ENCODE measurements at regions not wholly inside any gene's neighbourhood (a gene's known extent, or its start where the extent isn't known, plus 50 kb on each side); places are given as distances from the start of the nearest gene placed in this dataset.

- H3K4me2 ChIP-seq = no peak overlapping the region
- H3K79me2 ChIP-seq = no peaks in the 10 kb centered on the region
- WGBS (ENCODE audit: low lambda C conversion rate, missing lambda C conversion rate) = 74% methylated on average over 6 of the region's 6 CpGs
- no peaks in the 10 kb centered on the region for H4K20me1 ChIP-seq (ENCODE audit: insufficient read depth, poor library complexity, severe bottlenecking)
- H2AFZ ChIP-seq = no peak overlapping the region
- H3K27me3 ChIP-seq = no peaks in the 10 kb centered on the region
- H3K9me2 ChIP-seq (replicated peaks; ENCODE audit: insufficient read depth) = no peaks in the 10 kb centered on the region
- no peaks in the 10 kb centered on the region for H3K9me3 ChIP-seq (ENCODE audit: low read depth)
- no peaks in the 10 kb centered on the region for H3K36me3 ChIP-seq (replicated peaks; ENCODE audit: insufficient read depth, low read depth)
- DNase-seq (ENCODE audit: low spot score) = no peak
- no peaks in the 10 kb centered on the region for H3K4me1 ChIP-seq (ENCODE audit: insufficient read depth)
- no peak overlapping the region for H3K27ac ChIP-seq
- TF ChIP-seq, protein P1, sequence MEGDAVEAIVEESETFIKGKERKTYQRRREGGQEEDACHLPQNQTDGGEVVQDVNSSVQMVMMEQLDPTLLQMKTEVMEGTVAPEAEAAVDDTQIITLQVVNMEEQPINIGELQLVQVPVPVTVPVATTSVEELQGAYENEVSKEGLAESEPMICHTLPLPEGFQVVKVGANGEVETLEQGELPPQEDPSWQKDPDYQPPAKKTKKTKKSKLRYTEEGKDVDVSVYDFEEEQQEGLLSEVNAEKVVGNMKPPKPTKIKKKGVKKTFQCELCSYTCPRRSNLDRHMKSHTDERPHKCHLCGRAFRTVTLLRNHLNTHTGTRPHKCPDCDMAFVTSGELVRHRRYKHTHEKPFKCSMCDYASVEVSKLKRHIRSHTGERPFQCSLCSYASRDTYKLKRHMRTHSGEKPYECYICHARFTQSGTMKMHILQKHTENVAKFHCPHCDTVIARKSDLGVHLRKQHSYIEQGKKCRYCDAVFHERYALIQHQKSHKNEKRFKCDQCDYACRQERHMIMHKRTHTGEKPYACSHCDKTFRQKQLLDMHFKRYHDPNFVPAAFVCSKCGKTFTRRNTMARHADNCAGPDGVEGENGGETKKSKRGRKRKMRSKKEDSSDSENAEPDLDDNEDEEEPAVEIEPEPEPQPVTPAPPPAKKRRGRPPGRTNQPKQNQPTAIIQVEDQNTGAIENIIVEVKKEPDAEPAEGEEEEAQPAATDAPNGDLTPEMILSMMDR (IDR thresholded peaks at IDR 0.05; ENCODE audit: poor library complexity) = no peak
- TF ChIP-seq EZH2phosphoT487 (IDR thresholded peaks at IDR 0.05; ENCODE audit: low read depth, severe bottlenecking, unreplicated experiment) (no peak), EZH2 (IDR thresholded peaks at IDR 0.05; ENCODE audit: borderline replicate concordance) (no peak)
- no peak overlapping the region for H3K4me3 ChIP-seq
Observed at GRCh38 chr1:43082740-43083139, 89.3 kb downstream of the EBNA1BP2 start.

DNA sequence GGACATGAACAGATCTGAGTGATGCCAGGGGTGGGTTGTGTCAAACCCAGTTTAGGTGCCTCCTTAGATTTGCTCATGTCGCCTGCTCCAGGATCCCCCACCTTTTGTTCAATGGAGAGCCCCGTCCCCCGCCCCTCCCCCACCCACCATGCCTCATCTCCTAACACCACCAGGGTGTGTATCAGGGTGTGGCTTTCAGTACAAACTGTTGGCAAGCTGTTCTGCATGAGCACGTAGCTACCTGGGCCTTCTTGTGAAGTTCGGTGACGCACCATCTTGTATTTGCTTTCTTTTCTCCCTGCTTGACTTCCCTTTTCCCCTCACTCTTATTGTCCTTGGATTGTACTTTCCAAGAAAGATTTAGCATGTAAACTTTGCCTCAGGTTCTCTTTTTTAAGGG lies 94.8 kb downstream of the EBNA1BP2 start:
- WGBS (ENCODE audit: low lambda C conversion rate, missing lambda C conversion rate) = 85% methylated on average over 6 of the region's 6 CpGs
- no peaks in the 10 kb centered on the region for H3K27me3 ChIP-seq
- no peak overlapping the region for H2AFZ ChIP-seq
- DNase-seq (ENCODE audit: low spot score) = no peak
- no peak overlapping the region for H3K4me3 ChIP-seq
- H3K4me1 ChIP-seq (ENCODE audit: insufficient read depth) = no peaks in the 10 kb centered on the region
- H4K20me1 ChIP-seq (ENCODE audit: insufficient read depth, poor library complexity, severe bottlenecking) = no peaks in the 10 kb centered on the region
- H3K27ac ChIP-seq = no peak overlapping the region
- H3K9me3 ChIP-seq (ENCODE audit: low read depth) = no peaks in the 10 kb centered on the region
- no peak overlapping the region for H3K4me2 ChIP-seq
- H3K9me2 ChIP-seq (replicated peaks; ENCODE audit: insufficient read depth) = no peaks in the 10 kb centered on the region
- H3K79me2 ChIP-seq = no peaks in the 10 kb centered on the region
- TF ChIP-seq EZH2 (IDR thresholded peaks at IDR 0.05; ENCODE audit: borderline replicate concordance) (no peak), EZH2phosphoT487 (IDR thresholded peaks at IDR 0.05; ENCODE audit: low read depth, severe bottlenecking, unreplicated experiment) (no peak)
- TF ChIP-seq, protein P1 (IDR thresholded peaks at IDR 0.05; ENCODE audit: poor library complexity) = no peak
- H3K36me3 ChIP-seq (replicated peaks; ENCODE audit: insufficient read depth, low read depth) = no peaks in the 10 kb centered on the region

- Histone ChIP-seq H3K79me2 (no peaks in the 10 kb centered on the region), H3K36me3 (replicated peaks; ENCODE audit: insufficient read depth, low read depth) (no peaks in the 10 kb centered on the region), H3K4me2 (no peak overlapping the region), H3K27me3 (no peaks in the 10 kb centered on the region), H3K9me3 (ENCODE audit: low read depth) (no peaks in the 10 kb centered on the region), H3K4me1 (ENCODE audit: insufficient read depth) (peaks cover 7% of the 10 kb centered on the region), H4K20me1 (ENCODE audit: insufficient read depth, poor library complexity, severe bottlenecking) (no peaks in the 10 kb centered on the region), H3K27ac (no peak overlapping the region), H3K4me3 (no peak overlapping the region), H2AFZ (no peak overlapping the region), H3K9me2 (replicated peaks; ENCODE audit: insufficient read depth) (no peaks in the 10 kb centered on the region)
- no peak for TF ChIP-seq EZH2phosphoT487 (IDR thresholded peaks at IDR 0.05; ENCODE audit: low read depth, severe bottlenecking, unreplicated experiment)
- no peak for TF ChIP-seq EZH2 (IDR thresholded peaks at IDR 0.05; ENCODE audit: borderline replicate concordance)
- TF ChIP-seq, protein P1 (IDR thresholded peaks at IDR 0.05; ENCODE audit: poor library complexity) = no peak
- WGBS (ENCODE audit: low lambda C conversion rate, missing lambda C conversion rate) = 86% methylated on average over 2 of the region's 2 CpGs
- DNase-seq (ENCODE audit: low spot score) = no peak
Observed at GRCh38 chr1:43074709-43075108, 97.4 kb downstream of the EBNA1BP2 start.

DNA sequence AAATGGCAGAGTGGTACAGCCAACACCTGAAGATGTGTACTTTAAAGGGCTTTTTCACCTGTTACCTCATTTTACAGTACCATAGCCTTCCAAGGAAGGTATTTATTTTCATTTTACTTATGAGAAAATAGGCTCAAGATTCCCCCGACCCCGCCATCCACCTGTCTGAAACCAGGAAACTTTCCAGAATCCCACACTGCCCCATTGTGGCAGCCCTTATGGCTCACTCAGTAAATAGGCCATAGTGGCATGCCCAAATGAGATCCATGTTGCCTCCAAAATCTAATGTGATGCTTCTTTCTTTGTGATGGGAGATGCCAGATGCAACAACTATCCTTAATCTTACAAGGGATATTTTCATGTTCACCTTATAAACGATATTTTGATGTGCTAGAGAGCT lies 97.8 kb downstream of the EBNA1BP2 start:
- no peaks in the 10 kb centered on the region for H3K36me3 ChIP-seq (replicated peaks; ENCODE audit: insufficient read depth, low read depth)
- no peak for DNase-seq (ENCODE audit: low spot score)
- no peak overlapping the region for H3K27ac ChIP-seq
- no peaks in the 10 kb centered on the region for H3K9me3 ChIP-seq (ENCODE audit: low read depth)
- H2AFZ ChIP-seq = no peak overlapping the region
- H3K4me2 ChIP-seq = no peak overlapping the region
- 63% methylated on average over 3 of the region's 3 CpGs for WGBS (ENCODE audit: low lambda C conversion rate, missing lambda C conversion rate)
- H4K20me1 ChIP-seq (ENCODE audit: insufficient read depth, poor library complexity, severe bottlenecking) = no peaks in the 10 kb centered on the region
- H3K79me2 ChIP-seq = no peaks in the 10 kb centered on the region
- no peak for TF ChIP-seq EZH2 (IDR thresholded peaks at IDR 0.05; ENCODE audit: borderline replicate concordance)
- TF ChIP-seq EZH2phosphoT487 (IDR thresholded peaks at IDR 0.05; ENCODE audit: low read depth, severe bottlenecking, unreplicated experiment) = no peak
- TF ChIP-seq, protein P1 (IDR thresholded peaks at IDR 0.05; ENCODE audit: poor library complexity) = no peak
- H3K4me3 ChIP-seq = no peak overlapping the region
- H3K9me2 ChIP-seq (replicated peaks; ENCODE audit: insufficient read depth) = no peaks in the 10 kb centered on the region
- H3K27me3 ChIP-seq = no peaks in the 10 kb centered on the region
- peaks cover 12% of the 10 kb centered on the region for H3K4me1 ChIP-seq (ENCODE audit: insufficient read depth)
